Endodermal cell (in vitro differentiated cells): ENCODE measurements at regions not wholly inside any gene's neighbourhood (a gene's known extent, or its start where the extent isn't known, plus 50 kb on each side); places are given as distances from the start of the nearest gene placed in this dataset.

Experiments
- DNase-seq: peaks from one replicate; pipeline ENCODE4 v3.0.0-alpha.2; 2017
- H3K27ac ChIP-seq: 2 replicates; pipeline ENCODE4 v1.5.1; 2013; ENCODE audit warnings: mild to moderate bottlenecking, low read depth, low read length, moderate library complexity
- H3K27me3 ChIP-seq: 2 replicates; pipeline ENCODE4 v1.6.1; 2013; ENCODE audit warnings: mild to moderate bottlenecking, low read length, moderate library complexity; ENCODE audit not compliant: insufficient read depth, control insufficient read depth, poor library complexity, severe bottlenecking
- H3K36me3 ChIP-seq: 2 replicates; pipeline ENCODE4 v1.7.0; 2013; ENCODE audit warnings: mild to moderate bottlenecking, low read length, moderate library complexity; ENCODE audit not compliant: control insufficient read depth, insufficient read depth
- H3K4me1 ChIP-seq: one replicate; pipeline ENCODE4 v1.7.0; 2013; ENCODE audit warnings: low read length; ENCODE audit not compliant: control insufficient read depth, insufficient read depth
- H3K4me3 ChIP-seq: 2 replicates; pipeline ENCODE4 v1.5.1; 2013; ENCODE audit warnings: mild to moderate bottlenecking, low read length, moderate library complexity
- H3K9ac ChIP-seq: 2 replicates; pipeline ENCODE4 v1.6.1; 2013; ENCODE audit warnings: mild to moderate bottlenecking, low read length, moderate library complexity; ENCODE audit not compliant: poor library complexity, severe bottlenecking; ENCODE audit errors: extremely low read depth
- H3K9me3 ChIP-seq: 2 replicates; pipeline ENCODE4 v1.6.1; 2013; ENCODE audit warnings: mild to moderate bottlenecking, low read length, moderate library complexity; ENCODE audit not compliant: control insufficient read depth
- H3K27ac Mint-ChIP-seq: 2 replicates; pipeline ENCODE4 v1.8.0; 2020; ENCODE audit warnings: mixed read lengths
- H3K27me3 Mint-ChIP-seq: 2 replicates; pipeline ENCODE4 v1.8.0; 2021; ENCODE audit warnings: mild to moderate bottlenecking, mixed read lengths; ENCODE audit not compliant: insufficient read depth
- H3K36me3 Mint-ChIP-seq: 2 replicates; pipeline ENCODE4 v1.8.0; 2020; ENCODE audit warnings: low read depth, mixed read lengths
- H3K4me1 Mint-ChIP-seq: 2 replicates; pipeline ENCODE4 v1.8.0; 2020; ENCODE audit warnings: mixed read lengths
- H3K4me3 Mint-ChIP-seq: 2 replicates; pipeline ENCODE4 v1.8.0; 2020; ENCODE audit warnings: mild to moderate bottlenecking, moderate library complexity, mixed read lengths
- H3K9me3 Mint-ChIP-seq: 2 replicates; pipeline ENCODE4 v1.8.0; 2020; ENCODE audit warnings: mild to moderate bottlenecking, mixed read lengths
- CTCF ChIP-seq: fragments of 200-600 bp; sonication (generic); conservative IDR thresholded peaks from 2 replicates; pipeline ENCODE4 v1.5.0; 2021; ENCODE audit warnings: antibody characterized with exemption, mild to moderate bottlenecking
- WGBS, 2 experiments: methylation state at CpG; one replicate each; pipeline versions ENCODE4 v1.1.5 to v1.1.7; 2013; ENCODE audit warnings: missing lambda C conversion rate in 2 of 2, mixed read lengths in 1 of 2; ENCODE audit not compliant: insufficient coverage in 1 of 2, insufficient read length in 1 of 2; 5-methylcytosine and 5-hydroxymethylcytosine counted together

- Mint-ChIP-seq H3K4me1 (no peaks in the 10 kb centered on the region), H3K4me3 (no peak overlapping the region), H3K27ac (no peak overlapping the region), H3K27me3 (no peaks in the 10 kb centered on the region), H3K9me3 (no peaks in the 10 kb centered on the region), H3K36me3 (no peaks in the 10 kb centered on the region)
- WGBS, 2 experiments = 65 to 88% methylated on average over 2 to 7 of the region's 8 CpGs
- Histone ChIP-seq H3K36me3 (no peaks in the 10 kb centered on the region), H3K9ac (no peak overlapping the region), H3K27me3 (no peaks in the 10 kb centered on the region), H3K9me3 (peaks cover 45% of the 10 kb centered on the region), H3K4me3 (peak overlapping the region; percentile 61), H3K4me1 (no peaks in the 10 kb centered on the region), H3K27ac (no peak overlapping the region)
- DNase-seq = peak; percentile 13
- no peak for TF ChIP-seq CTCF
These were observed 145.2 kb downstream of the DNAJB6 start for GRCh38 chr7:157482025-157482424.

GRCh38 chr7:157482517-157483087 is 145.8 kb downstream of the DNAJB6 start:
- no peak overlapping the region for H3K27ac Mint-ChIP-seq
- Histone ChIP-seq H3K9ac (no peak overlapping the region), H3K36me3 (no peaks in the 10 kb centered on the region), H3K4me1 (no peaks in the 10 kb centered on the region), H3K9me3 (peaks cover 50% of the 10 kb centered on the region), H3K27me3 (no peaks in the 10 kb centered on the region), H3K27ac (no peak overlapping the region), H3K4me3 (peak overlapping the region; percentile 61)
- H3K9me3 Mint-ChIP-seq = no peaks in the 10 kb centered on the region
- no peak overlapping the region for H3K4me3 Mint-ChIP-seq
- peak; percentile 36 for DNase-seq
- H3K27me3 Mint-ChIP-seq = no peaks in the 10 kb centered on the region
- WGBS, 2 experiments = 86 to 90% methylated on average over 4 to 6 of the region's 7 CpGs
- H3K36me3 Mint-ChIP-seq = no peaks in the 10 kb centered on the region
- no peak for TF ChIP-seq CTCF
- H3K4me1 Mint-ChIP-seq = no peaks in the 10 kb centered on the region

GRCh38 chr7:157483515-157483914 is 146.7 kb downstream of the DNAJB6 start:
- peaks cover 50% of the 10 kb centered on the region for H3K9me3 ChIP-seq
- Mint-ChIP-seq H3K9me3 (no peaks in the 10 kb centered on the region), H3K36me3 (no peaks in the 10 kb centered on the region), H3K27me3 (no peaks in the 10 kb centered on the region), H3K27ac (no peak overlapping the region), H3K4me3 (no peak overlapping the region), H3K4me1 (no peaks in the 10 kb centered on the region)
- no peaks in the 10 kb centered on the region for H3K36me3 ChIP-seq
- H3K4me1 ChIP-seq = no peaks in the 10 kb centered on the region
- TF ChIP-seq CTCF = no peak
- no peak overlapping the region for H3K9ac ChIP-seq
- no peaks in the 10 kb centered on the region for H3K27me3 ChIP-seq
- no peak overlapping the region for H3K4me3 ChIP-seq
- peak; percentile 48 for DNase-seq
- no peak overlapping the region for H3K27ac ChIP-seq
- 74 to 85% methylated on average over 6 to 27 of the region's 27 CpGs for WGBS, 2 experiments
